Fibroblast of skin of scalp (primary cell): ENCODE measurements at regions not wholly inside any gene's neighbourhood (a gene's known extent, or its start where the extent isn't known, plus 50 kb on each side); places are given as distances from the start of the nearest gene placed in this dataset.

Experiments used
- DNase-seq: peaks from one replicate; pipeline ENCODE4 v3.0.0-alpha.2; 2013

DNA sequence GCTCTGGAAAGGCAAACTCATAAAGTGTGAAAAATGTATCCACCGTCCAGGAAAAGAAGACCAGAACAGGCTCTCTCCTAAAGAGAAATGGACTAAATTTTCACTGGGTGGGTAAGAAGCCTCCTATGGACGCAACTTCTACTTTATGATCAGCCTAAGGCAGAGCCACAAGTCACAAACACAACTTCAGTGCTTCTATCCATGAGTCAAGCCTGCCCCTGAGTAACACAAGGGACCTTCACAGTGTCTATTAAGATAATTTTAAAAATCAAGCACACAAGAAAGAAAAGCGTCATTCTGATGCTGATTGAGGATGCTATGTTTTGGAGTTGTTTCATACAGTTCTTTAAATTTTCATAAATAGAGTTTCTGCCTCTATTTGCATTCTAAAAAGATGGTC lies 601.7 kb upstream of the ARID1B start:
- DNase-seq: no peak

DNA sequence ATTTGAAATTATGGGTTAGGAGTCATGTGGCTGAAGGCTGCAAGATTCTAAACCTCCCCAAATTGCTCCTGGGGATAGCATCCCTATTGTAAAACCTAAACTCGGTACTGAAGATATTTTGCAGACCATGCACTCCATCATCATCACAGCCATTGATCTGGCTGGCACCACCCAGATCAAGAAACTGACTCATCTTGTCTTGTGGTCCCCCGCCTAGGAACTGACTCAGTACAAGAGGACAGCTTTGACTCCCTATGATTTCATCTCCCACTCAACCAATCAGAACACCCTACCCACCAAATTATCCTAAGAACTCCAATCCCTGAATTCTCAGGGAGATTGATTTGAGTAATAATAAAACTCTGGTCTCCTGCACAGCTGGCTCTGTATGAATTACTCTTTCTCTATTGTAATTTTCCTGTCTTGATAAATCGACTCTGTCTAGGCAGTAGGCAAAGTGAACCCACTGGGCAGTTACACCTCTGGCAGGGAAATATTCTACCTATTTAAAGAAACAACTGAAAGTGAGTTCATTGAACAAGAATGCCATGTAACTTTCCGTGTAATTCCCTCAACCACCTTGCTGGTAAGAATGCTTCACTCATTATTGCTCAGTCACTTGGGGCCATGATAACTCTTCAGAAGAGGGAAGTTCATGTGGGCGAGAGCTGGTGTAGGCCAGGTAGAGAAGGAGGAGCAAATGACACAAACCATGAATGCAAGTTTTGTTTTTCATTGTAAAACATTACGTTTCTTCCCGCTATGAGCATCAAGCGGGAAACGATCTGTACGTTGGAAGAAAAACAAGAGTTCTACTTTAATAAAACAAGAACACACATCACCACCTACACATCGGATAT lies 602.9 kb upstream of the ARID1B start:
- no peak for DNase-seq

DNA sequence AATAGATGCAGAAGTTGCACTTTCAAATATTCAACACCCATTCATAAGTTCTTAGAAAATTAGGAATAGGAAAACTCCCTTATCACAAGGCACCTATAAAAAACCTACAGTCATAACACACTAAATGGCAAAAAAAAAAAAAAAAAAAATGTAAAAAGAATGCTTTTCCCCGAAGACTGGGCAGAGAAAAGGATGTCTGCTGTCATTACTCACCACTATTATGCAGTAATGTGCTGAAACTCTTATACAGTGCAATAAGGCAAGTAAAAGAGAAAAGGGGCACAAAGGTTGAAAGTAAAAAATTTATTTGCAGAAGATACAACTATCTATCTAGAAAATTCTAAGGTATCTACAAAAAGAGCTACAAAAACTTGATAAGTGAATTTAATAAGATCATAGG lies 607.8 kb upstream of the ARID1B start:
- no peak for DNase-seq

DNA sequence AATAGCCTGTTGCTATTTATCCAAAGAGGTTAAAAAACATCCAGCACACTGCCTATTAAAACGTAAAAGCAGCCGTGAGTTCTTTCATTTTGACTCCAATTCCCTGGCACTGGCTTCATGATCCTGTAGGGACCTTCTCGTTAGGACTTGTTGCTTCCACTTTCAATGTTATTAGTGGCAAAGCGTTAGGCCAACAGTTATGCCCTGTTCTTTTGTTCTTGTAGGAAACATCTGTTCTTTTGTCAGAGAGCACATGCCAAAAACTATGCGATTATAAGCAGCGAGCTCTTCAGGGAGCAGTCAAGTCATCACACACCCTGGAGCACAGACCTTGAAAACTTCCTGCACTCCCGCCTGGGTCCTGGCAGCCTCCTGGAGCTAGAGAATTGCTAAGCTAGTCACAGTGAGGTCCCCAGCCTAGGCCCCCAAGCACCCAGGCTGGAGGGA lies 609.5 kb upstream of the ARID1B start:
- peak; percentile 29 for DNase-seq

DNA sequence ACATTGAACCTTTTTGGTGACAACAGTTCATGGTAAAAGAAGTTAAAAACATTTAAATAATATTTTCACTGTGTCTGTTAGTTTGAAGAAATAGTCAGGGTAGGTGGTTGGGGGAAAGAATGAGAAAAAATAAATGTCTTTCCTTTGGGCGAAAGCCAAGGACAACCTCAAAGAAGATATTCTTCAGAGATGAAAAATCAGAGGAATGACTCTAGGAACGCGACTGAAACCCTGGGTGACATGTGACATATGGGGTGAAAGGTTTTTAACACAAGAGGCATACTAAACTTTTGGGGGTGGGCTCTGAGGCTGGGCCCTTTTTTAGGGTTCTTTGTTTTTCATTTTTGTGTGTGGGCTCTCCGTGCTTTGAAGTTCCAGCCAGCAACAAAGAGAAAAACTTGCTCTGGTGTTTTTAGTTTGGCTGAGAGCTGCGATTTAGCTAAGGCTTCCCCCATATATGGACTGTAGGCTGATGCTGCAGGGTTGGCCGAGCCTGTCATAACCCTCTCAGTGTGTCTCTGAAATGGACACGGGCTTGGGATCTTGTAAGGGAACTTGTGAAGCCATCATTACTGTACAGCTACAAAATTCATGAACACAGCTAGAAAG lies 610.1 kb upstream of the ARID1B start:
- peak; percentile 66 for DNase-seq

DNA sequence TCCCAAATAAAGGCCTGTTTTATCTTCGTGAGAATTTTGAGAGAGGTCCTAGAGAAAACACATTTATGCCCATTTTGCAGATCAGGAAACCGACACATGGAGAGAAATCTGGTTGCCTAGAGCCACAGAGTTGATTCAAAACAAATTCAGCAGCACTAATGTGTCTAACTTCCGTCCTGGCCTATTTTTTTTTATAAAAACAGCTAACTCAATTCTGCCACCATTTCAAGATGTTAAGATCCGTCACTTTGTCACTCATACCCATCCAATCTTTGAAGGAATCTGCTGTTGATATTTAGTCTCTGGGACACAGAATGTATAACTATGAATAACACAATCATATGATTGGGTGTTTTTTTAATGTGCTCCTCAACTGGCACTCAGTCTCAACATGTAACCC lies 611.1 kb upstream of the ARID1B start:
- no peak for DNase-seq

DNA sequence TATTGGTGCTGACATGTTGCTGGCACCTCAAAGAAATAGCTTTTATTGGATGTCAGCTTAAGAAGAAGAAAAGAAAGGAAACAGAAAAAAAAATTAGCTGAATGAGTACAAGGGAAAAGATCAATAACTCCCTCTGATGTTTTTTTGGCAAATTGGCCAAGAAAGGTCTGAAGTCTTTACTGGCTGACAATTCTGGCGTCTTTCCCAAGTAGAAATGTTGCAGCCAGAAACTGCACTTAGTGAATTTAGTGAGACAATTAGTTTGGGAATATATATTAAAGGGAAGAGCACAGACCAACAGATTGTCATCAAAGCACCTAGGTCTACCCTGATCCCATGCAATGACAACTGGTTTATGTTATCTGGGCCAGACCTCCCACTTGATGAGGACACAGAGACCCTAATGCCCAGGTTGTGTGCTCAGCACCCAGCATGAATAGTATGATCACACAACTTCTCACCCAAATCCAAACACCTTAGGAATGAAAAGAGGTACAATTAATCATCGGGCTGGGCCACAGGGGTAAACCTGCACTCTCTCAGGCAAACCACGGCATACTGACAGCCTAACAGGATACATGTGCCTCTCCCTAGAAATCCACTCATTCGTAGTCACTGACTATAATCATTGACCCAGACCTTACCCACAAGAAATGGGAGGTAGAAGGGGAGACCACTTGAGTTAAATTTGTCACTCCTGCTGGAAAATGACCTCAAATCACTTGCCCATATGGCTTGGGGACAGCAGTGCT lies 612.3 kb upstream of the ARID1B start:
- DNase-seq: no peak

DNA sequence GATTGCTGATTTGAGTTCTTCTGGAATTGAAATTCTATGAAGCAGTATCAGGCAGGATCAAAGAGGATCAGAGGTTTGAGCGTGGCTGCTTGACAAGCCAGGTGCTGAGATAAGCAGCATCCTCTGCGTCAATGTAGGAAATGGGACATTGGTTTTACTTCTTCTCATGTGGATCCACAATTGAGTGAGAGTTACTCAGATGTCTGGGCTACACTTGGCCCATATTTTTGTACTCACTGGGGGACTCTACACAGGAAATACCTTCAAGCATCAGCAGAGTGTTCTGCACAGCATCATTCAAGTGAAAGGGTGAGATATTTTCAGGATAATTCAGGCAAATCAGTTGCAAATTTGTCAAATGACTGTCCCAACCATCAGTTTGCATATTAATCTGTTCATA lies 613.9 kb upstream of the ARID1B start:
- DNase-seq: no peak

DNA sequence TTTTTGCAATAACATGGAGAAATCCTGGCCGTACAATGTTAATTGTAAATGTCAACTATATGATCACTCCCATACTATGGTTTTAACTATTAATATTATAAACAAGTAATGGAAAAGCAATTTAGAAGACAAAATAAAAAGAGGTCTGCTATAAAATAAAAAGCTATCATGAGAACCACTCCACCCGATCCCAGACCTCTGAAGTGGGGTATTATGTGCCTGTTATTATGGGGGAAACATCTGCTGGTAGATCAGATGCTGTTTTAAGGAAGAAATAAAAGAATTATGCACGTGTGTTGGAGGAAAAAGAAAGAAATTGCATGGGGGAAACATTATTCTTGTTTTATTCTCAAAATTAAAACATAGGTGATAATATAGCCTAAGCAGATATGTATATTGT lies 615.7 kb upstream of the ARID1B start:
- DNase-seq: no peak

DNA sequence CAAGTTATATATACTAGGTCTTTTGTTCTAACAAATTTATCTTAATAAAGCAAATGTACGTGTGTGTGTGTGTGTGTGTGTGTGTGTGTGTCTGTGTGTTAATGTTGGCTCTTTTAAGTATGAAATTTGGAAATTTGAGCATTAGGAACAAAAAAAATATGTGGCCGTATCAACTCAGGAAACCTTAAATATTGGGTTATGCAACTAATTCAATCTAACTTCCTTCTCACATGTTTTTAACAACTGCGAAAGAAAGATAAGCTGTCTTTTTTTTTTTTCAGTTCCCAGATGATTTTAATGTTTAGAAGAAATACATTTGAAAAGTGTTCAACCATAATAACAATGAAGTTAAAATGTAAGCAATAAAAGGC lies 616.4 kb upstream of the ARID1B start:
- DNase-seq: no peak

DNA sequence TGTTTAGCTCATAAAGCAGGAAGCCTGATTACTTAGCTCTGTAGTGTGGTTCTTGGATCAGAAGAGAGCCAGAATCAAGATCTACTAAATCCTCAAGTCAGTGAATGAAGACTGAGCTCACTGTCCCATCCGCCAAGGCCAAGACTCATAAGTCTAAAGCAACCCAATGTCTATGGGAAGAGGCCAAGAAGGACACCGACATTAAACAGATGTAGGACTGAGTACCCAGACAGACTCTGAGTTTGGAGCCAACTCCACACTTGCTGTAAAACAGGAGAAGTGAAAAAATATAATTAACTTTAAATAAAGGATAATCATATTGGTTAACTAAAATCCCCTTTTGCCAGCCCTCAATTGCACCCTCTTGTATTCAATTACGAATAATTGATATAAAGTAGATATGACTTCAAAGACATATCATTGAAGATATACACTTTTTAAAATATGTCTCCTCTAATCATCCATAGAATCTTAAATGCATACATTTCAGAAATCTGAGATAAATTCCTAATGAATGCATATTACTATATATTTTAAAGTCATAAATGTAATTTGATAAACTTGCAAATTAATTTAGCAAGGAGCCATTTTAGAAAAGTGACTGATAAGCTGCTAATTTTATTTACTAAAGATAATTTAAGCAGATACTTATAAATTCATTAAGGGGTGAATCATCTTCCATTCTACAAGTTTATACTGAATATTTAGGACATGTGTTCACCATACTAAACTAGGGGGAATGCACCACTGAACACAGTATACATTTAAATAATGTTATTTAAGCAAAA lies 617.0 kb upstream of the ARID1B start:
- DNase-seq: no peak

DNA sequence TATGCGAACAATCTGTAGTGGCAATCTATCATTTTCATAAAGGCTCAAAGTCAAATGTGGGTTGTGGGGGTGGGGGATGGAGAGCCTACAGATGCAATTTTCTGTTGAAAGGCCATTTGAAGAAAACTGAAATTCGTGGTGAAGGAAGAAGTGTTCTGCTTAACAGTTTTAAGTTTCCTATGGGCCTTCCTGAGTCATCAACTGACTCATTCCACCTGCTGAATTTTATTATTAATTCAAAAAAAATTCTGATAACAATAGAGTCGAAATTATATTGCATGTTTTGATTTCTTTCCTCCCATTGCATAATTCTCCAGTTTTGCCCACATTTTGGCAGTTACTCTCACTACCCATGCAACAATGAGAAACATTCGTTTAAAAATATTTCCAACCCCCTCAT lies 622.3 kb upstream of the ARID1B start:
- DNase-seq: no peak

DNA sequence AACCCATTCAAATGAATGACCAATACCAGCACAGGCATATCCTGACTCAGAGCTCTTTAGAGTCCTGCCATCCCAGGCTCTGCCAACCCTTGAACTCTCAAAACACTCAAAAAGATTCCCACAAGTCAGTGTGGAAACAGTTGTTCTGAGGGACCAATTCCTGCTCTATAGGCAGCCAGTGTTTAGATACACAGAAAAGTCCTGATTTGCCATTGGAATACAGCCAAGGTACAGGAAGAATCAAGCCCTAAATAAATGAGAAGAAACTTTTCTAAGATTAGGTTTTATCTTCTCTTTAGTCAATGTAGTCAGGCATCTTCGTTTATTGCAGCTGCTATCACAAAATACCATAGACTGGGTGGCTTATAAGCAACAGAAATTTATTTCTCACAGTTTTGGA lies 626.8 kb upstream of the ARID1B start:
- no peak for DNase-seq

DNA sequence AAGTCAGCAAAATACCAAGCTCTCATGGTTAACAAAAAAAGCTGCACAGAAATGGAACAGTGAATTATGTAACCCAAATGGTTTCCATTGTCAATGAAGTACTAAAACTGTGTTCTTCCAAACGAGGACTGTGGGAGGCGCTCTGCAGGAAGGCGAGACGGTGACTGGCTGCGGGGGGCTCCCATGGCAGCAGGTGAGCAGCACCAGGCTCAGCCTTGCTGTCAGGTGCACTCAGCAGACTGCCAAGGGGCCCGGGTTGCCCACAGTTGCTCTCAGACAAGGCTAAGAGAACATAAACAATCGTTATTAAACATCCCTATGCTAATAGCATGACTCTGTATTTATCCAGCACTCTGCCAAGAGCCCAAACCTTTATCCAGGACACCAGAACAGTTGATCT lies 630.3 kb upstream of the ARID1B start:
- DNase-seq: no peak

DNA sequence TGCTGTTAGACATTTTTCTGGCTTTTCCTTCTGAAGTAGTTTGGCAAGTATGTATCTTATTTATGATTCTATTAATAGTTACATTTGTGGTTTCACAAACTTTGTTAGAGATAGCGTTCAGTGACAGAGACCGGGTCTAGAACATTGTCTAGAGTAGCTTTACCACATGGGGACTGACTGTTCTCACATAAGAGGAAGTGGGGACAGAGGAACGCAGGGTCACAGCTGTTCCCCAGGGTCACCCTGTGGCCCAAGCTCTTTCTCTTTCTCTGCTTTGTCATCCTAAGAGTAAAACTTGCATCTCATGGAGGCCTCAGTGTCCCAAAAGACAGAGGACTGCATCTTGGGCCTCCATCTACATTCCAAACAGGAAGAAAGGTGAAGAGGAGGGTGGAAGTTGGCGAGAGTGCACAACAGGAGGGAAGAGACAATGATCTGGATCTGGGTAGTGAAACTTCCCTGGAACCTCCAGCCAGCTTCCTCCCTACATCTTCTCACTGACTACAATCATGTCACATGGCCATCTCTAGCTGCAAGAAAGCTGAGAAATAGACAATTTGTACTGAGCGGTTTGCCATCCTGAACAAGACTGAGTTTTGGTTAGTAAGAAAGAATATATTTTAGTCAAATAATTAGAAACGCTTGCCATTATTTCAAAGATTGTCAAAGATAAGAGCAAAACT lies 645.8 kb upstream of the ARID1B start:
- DNase-seq: no peak

DNA sequence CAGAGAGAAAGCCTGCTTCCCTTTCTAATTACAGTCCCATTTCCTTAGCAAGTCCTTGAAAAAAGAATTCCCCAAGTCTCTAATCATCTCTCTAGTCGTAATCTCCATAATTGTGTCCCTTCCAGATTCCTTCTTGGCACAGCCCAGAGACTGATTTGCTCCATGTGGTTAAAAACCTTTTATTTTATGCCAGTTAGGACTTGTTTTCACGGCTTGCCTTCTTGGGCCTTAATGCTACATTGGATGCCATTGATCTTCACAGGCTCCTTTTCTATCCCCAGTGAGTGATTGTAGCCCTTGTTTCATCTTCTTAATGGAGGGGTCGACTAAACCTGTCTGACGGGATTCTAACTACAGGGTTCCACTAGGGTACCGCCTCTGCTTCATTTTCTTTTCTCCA lies 650.6 kb upstream of the ARID1B start:
- no peak for DNase-seq

DNA sequence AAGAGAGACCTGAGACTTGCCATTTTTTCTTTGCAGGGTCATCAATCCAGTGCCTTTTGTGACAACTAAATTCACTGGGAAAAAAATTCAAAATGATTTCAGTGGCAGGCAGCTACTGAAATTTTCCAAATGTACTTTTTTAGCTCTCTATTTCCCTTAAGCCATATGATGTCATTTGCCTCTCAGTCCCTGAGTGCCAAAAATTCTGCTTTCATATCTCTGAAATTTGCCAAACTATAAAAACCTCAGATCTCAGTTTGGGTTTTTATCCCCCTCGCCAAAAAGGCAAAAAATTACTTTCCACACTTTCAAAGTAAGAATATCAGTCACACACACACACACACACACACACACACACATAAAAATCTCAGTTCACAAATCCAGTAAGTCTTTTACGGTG lies 651.3 kb upstream of the ARID1B start:
- DNase-seq: no peak

DNA sequence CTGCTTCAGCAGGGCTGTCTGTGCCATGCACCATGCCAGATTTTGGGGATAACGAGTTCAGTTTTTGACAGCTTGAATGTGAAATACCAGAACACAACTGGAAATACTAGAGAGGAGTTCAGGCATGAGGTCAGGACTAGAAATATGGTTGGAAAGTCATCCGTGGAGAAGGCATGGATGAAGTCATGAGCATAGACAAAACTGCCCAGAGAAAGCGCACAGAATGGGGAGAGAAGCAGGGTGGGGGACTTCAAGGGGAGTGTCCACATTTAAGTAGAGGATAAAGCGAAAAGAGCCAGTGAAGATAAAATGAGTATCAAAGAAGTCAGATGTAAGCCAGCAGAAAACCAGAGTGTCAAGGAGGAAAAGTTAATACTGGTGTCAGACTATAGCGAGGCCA lies 653.4 kb upstream of the ARID1B start:
- DNase-seq: no peak

DNA sequence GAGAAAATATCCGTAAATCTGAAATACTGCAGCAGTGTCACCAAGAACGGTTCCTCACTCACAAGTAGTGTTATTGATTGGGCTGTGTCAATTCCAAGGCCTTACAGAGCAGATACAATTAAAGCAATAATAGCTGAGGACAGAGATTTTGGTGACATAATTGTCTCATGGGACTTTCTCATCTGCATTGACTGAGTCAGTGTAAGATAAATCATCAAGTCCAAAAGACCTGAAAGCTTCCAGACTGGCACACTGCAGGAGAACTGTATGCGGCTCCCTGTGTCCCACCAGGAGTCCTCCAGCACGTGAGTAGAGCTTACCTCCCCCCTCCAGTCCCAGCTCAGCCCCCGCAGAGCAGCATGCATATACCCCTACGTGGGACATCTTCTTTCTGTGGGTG lies 655.2 kb upstream of the ARID1B start:
- DNase-seq: no peak

DNA sequence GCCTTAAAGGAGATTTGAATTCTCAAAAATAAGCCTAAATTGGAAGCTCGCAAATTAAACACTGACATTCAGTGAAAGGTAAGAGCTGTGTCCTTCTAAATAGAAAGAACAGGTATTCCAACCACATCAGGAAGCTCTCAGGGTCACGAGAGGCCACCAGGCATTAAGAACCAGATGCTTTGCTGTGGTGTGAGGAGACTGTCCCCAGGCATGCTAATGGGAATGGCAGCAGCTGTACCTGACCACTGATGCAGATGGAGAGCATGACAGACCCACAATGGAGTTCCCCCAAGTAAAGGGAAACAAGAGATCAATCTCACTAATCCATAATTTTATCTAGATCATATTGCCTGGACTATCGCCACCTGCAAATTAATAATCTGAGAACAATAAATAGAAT lies 658.9 kb upstream of the NOX3 start:
- DNase-seq: no peak

DNA sequence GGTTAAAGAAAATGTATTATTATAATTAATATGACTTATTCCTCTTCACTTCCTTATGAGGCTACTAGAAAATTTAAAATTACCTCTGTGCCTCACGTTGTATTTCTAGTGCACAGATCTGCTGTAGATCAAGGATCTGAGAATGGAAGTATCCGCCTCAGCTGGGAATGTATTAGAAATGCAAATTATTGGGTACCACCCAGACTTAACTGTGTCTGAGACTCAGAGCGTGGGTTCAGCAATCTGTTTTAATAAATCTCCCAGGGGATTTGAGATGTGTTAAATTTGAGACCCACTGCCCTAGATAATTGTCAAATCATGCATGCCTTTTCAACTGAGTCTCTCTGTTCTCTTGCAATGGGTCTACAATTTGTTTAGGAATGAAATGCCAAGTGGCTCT lies 658.0 kb upstream of the NOX3 start:
- DNase-seq: no peak

DNA sequence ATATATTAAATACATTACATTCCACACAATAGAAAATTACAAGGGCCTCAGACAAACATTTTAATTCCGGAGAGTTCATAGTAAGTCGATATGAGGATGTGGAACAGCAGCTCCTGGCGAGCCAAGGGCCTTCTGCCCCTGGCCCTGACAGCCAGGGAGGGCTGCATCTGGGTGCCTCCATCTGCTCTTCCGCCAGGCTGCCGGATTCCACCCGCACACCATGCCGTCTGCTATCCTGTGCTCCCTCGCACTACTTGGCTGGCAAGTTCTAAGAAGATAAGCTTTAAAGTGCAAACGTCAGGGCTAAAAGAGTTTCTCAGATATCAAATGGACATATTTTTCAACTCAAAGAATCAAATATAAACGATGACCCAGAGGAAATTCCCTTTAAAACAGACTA lies 656.3 kb upstream of the NOX3 start:
- no peak for DNase-seq
